ENCODE measurements at regions not wholly inside any gene's neighbourhood (a gene's known extent, or its start where the extent isn't known, plus 50 kb on each side); places are given as distances from the start of the nearest gene placed in this dataset.

DNA sequence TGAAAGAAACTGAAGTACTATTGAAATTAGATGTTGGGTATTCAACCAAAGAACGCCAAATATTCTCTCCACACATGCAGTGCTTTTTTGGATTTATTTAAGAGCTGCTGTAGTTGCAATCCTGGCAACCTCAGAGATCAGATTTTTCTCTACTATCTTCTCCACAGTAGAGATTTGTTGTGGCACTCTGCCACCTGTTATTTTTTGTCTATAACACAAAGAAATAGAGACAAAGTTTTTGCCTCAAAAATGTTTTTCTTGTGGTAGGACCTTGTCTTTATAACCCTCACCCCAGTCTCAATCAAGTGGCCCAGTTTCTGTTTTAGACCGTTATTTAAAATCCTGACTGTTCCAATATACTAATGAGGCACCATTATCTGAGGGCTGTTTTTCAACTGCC is 79.4 kb downstream of the SCG2 start:
- Histone ChIP-seq H3K9me3 (ENCODE audit: control insufficient read depth, low read depth, low read length) (no peaks in the 10 kb centered on the region), H4K91ac (ENCODE audit: insufficient read length, low read depth, low read length) (no peak overlapping the region), H3K79me2 (ENCODE audit: insufficient read depth, low read length) (no peaks in the 10 kb centered on the region), H4K5ac (ENCODE audit: insufficient read length, low read depth, low read length) (no peak overlapping the region), H3K18ac (ENCODE audit: insufficient read length, low read depth, low read length) (no peak overlapping the region), H3K4me2 (ENCODE audit: insufficient read depth, insufficient read length, low read length) (no peak overlapping the region), H3K79me1 (ENCODE audit: insufficient read depth, low read depth, low read length, poor library complexity, severe bottlenecking) (no peaks in the 10 kb centered on the region), H3K14ac (ENCODE audit: insufficient read depth, low read length) (no peak overlapping the region), H3K27ac (ENCODE audit: insufficient read length, low read depth, low read length) (no peak overlapping the region), H2BK120ac (ENCODE audit: low read depth, low read length, poor library complexity, severe bottlenecking) (no peak overlapping the region), H4K8ac (replicated peaks; ENCODE audit: insufficient read length, low read depth, low read length) (no peak overlapping the region), H3K9ac (ENCODE audit: extremely low read depth, insufficient read length, low read length) (no peak overlapping the region), H3K23me2 (ENCODE audit: insufficient read length, low read depth, low read length, poor library complexity, severe bottlenecking) (no peaks in the 10 kb centered on the region), H2BK15ac (ENCODE audit: low read depth, low read length) (no peak overlapping the region), H2AK5ac (ENCODE audit: insufficient read length, low read length) (no peak overlapping the region), H3K56ac (ENCODE audit: insufficient read length, low read depth, low read length) (no peak overlapping the region), H3K4me1 (ENCODE audit: insufficient read depth, low read length) (no peaks in the 10 kb centered on the region), H3K23ac (ENCODE audit: insufficient read length, low read depth, low read length) (no peak overlapping the region), H3K27me3 (ENCODE audit: insufficient read depth, low read length) (no peaks in the 10 kb centered on the region), H3K4ac (ENCODE audit: low read depth, low read length) (no peak overlapping the region), H2BK12ac (ENCODE audit: insufficient read length, low read depth, low read length) (no peak overlapping the region), H2BK5ac (ENCODE audit: insufficient read length, low read length) (no peak overlapping the region), H2AFZ (ENCODE audit: low read length) (no peak overlapping the region), H2BK20ac (ENCODE audit: low read depth, low read length, poor library complexity, severe bottlenecking) (no peak overlapping the region), H3T11ph (ENCODE audit: low read length) (no peak overlapping the region), H4K20me1 (ENCODE audit: control insufficient read depth, insufficient read depth, insufficient read length) (no peaks in the 10 kb centered on the region)
- H3K27ac Mint-ChIP-seq = no peak overlapping the region
- WGBS (ENCODE audit: extremely low coverage, insufficient read length, low lambda C conversion rate) = no CpG with 5 or more reads among the region's 2 CpGs
- H3K27me3 Mint-ChIP-seq (ENCODE audit: low read depth) = no peaks in the 10 kb centered on the region; the same call in none of the 2 replicates
- TF ChIP-seq, protein P1, sequence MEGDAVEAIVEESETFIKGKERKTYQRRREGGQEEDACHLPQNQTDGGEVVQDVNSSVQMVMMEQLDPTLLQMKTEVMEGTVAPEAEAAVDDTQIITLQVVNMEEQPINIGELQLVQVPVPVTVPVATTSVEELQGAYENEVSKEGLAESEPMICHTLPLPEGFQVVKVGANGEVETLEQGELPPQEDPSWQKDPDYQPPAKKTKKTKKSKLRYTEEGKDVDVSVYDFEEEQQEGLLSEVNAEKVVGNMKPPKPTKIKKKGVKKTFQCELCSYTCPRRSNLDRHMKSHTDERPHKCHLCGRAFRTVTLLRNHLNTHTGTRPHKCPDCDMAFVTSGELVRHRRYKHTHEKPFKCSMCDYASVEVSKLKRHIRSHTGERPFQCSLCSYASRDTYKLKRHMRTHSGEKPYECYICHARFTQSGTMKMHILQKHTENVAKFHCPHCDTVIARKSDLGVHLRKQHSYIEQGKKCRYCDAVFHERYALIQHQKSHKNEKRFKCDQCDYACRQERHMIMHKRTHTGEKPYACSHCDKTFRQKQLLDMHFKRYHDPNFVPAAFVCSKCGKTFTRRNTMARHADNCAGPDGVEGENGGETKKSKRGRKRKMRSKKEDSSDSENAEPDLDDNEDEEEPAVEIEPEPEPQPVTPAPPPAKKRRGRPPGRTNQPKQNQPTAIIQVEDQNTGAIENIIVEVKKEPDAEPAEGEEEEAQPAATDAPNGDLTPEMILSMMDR (conservative IDR thresholded peaks at IDR 0.05) = no peak
- 0 out of 5 replicates have a peak, but pooled peaks cover 0 to 2% of the 10 kb centered on the region in 2 experiments for H3K9me3 Mint-ChIP-seq
- no peak overlapping the region for H3K4me3 Mint-ChIP-seq
- no peaks in the 10 kb centered on the region for H3K36me3 Mint-ChIP-seq (ENCODE audit: insufficient read depth in 1 of 3, low read depth in 3 of 3)
- H3K4me1 Mint-ChIP-seq = no peaks in the 10 kb centered on the region
- DNase-seq = no peak

All from H9 (cell line).